GM20000 (cell line): ENCODE measurements at regions not wholly inside any gene's neighbourhood (a gene's known extent, or its start where the extent isn't known, plus 50 kb on each side); places are given as distances from the start of the nearest gene placed in this dataset.

ENCODE experiments used
- DNase-seq: peaks from one replicate; pipeline ENCODE4 v3.0.0; 2012; ENCODE audit warnings: low spot score
- CTCF ChIP-seq: IDR thresholded peaks from 2 replicates; pipeline ENCODE4 v1.5.1; 2012; ENCODE audit warnings: mild to moderate bottlenecking, control low read depth; ENCODE audit errors: extremely low read depth, missing control alignments

GRCh38 chr7:84446991-84447480, 252.4 kb upstream of the SEMA3A start:
- TF ChIP-seq CTCF, result no peak
- DNase-seq, result no peak

- DNase-seq, result no peak
- no peak for TF ChIP-seq CTCF
Observed at GRCh38 chr7:84425702-84426259, 231.2 kb upstream of the SEMA3A start.

GRCh38 chr7:84422790-84423189, 228.2 kb upstream of the SEMA3A start:
- no peak for TF ChIP-seq CTCF
- DNase-seq, result no peak

GRCh38 chr7:84412161-84412969, 217.8 kb upstream of the SEMA3A start:
- DNase-seq, result no peak

GRCh38 chr7:84399661-84400060, 205.1 kb upstream of the SEMA3A start:
- DNase-seq, result no peak
- no peak for TF ChIP-seq CTCF

More at GRCh38 chr7:84412161-84412969, 217.8 kb upstream of the SEMA3A start:
- TF ChIP-seq CTCF, result no peak

- DNase-seq, result no peak
- no peak for TF ChIP-seq CTCF
Observed at GRCh38 chr7:84394219-84394618, 199.6 kb upstream of the SEMA3A start.

GRCh38 chr7:84393786-84394185, 199.2 kb upstream of the SEMA3A start:
- no peak for DNase-seq
- no peak for TF ChIP-seq CTCF
